GM11168 (cell line): ENCODE measurements at regions not wholly inside any gene's neighbourhood (a gene's known extent, or its start where the extent isn't known, plus 50 kb on each side); places are given as distances from the start of the nearest gene placed in this dataset.

Experiments used
- in situ Hi-C: fragments of 300-500 bp; cut with MboI; formaldehyde crosslinking; loops from one replicate; pipeline ENCODE4 v1.12.0; 2022; ENCODE audit warnings: low sequenced_read_pairs; ENCODE audit not compliant: unreplicated experiment

DNA sequence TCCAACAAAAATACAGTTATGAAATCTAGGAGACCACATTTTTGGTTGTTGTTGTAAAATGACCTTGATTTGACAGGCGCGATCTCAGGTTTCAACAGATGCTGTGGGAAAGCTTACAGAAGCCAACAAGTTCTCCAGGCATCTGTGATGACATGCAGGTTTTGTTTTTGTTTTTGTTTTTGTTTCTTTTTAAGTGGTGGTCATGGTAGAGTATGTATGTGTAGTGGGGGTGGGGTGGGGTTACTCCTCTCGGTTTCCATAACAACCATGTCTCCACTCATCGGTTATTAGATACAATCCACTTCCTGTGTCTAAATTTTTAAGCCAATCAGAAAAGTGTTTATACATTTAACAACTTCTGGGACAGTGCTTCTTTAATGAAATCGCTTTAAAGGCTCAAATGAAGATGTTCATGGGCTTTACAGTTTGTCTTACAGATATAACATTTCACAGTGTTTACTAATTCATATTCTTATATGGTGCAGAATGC, 199.9 kb upstream of the FOXN3 start:
- in situ Hi-C loops: loop anchor here (10.0 kb wide), 1 partner anchor 298 kb away; no protein-coding TSS in a partner anchor

- in situ Hi-C loops: loop anchor here (10.0 kb wide), 1 partner anchor 298 kb away; no protein-coding TSS in a partner anchor
These were observed 199.4 kb upstream of the FOXN3 start for GRCh38 chr14:89616425-89616824.

DNA sequence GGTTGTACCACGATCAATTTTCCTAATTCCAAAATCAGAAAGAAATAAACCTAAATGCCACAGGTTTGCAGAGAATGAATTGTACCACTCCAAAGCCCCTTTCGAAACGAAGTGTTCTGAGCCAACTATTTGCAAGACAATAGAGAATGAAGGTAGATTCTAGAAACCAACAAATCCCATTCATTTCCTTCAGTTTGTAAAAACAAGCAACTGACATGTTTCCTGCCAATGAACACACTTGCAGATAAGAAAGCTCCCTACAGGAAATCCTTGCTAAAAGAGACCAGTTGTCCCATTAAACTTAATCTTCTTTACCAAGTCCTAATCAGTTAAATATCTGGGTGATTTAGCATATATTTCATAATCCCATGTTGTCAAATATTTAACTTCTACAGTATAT, 198.4 kb upstream of the FOXN3 start:
- in situ Hi-C loops: loop anchor here (10.0 kb wide), 1 partner anchor 299 kb away; no protein-coding TSS in a partner anchor

- in situ Hi-C loops: loop anchor here (10.0 kb wide), 1 partner anchor 301 kb away; no protein-coding TSS in a partner anchor
These were observed 197.1 kb upstream of the FOXN3 start for GRCh38 chr14:89614009-89614691.

- in situ Hi-C loops: loop anchor here (10.0 kb wide), 1 partner anchor 301 kb away; no protein-coding TSS in a partner anchor
These were observed 196.4 kb upstream of the FOXN3 start for GRCh38 chr14:89613260-89614008.

DNA sequence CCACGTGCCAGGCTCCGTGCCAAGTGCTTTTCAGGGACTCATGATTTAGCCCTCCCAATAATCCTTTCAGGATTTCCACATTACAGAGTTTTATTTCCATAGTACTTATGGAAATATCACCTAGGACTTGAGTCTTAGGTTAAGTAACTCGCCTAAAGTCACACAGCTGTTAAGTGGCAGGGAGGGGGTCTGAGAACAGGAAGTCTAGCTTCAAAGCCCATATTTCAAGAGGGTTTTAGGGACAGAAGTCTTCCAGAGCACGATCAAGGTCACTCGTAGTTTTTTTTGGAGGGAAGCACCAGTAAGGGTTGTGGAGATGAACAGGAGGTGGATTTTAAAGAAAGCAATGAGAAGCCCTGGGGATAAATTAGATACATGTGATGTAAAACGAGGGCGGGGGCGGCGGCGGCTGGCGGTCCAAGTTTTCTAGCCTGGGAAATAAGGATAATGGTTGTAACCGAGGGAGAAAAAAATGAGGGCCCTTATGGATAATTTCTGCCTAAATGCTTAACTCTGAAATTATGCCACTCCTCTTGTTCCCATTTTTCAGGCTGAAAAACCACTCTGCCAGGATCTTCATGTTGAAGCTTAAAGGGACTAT, 192.6 kb upstream of the FOXN3 start:
- in situ Hi-C loops: loop anchor here (10.0 kb wide), 1 partner anchor 305 kb away; no protein-coding TSS in a partner anchor

- in situ Hi-C loops: no loop called here
These were observed 190.4 kb upstream of the FOXN3 start for GRCh38 chr14:89607453-89607852.

GRCh38 chr14:89603938-89604480, 187.0 kb upstream of the FOXN3 start:
- in situ Hi-C loops: no loop called here

GRCh38 chr14:89600950-89601826, 184.2 kb upstream of the FOXN3 start:
- in situ Hi-C loops: no loop called here

GRCh38 chr14:89600029-89600428, 183.0 kb upstream of the FOXN3 start:
- in situ Hi-C loops: no loop called here

GRCh38 chr14:89598548-89599186, 181.6 kb upstream of the FOXN3 start:
- in situ Hi-C loops: no loop called here

DNA sequence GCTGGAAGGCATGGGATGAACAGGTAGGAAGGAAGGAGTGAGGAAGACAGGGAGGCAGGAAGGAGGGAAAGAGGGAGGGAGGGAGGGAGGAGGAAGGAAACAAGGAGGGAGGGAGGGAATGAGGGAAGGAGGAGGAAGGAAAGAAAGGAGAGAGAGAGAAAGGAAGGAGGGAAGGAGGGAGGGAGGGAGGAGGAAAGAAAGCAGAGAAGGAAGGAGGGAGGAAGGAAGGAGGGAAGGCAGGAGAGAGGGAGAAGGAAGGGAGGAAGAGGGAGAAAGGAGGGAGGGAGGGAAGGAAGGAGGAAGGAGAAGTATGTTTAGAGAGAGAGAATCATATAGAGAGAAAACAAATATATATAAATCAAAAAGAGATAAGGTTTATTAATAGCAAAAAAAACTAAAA, 175.9 kb upstream of the FOXN3 start:
- in situ Hi-C loops: no loop called here

- in situ Hi-C loops: no loop called here
These were observed 172.5 kb upstream of the FOXN3 start for GRCh38 chr14:89589400-89590118.

DNA sequence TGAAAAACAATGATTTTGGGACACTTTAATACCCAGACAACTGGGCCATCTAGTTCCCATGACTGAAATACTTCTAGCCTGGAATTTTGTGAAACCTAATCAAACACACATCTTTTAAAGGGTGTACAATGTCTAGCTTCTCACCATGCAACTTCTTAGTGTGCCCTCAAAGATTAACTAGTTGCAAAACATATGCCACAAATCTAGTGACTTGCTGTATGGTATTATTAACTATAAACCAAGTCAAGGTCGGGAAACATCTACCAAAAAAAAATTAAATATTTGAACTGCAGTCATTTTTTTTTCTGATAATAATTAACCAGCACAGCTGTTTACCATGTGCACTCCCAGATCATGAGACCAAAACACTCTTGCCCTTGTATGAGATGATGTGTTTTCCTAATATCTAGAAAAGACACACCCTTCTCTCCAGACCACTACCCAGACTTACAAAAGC, 171.8 kb upstream of the FOXN3 start:
- in situ Hi-C loops: no loop called here

DNA sequence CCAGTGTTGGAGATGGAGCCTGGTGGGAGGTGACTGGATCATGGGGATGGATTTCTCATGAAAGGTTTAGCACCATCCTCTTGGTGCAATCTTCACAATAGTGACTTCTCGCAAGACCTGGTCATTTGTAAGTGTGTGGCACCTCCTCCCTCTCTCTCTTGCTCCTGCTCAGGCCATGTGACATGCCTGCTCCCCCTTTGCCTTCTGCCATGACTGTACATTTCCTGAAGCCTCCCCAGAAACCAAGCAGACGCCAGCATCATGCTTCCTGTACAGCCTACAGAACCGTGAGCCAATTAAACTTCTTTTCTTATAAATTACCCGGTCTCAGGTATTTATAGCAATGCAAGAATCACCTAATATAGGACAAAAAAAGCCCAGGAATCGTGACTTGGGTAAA, 171.0 kb upstream of the FOXN3 start:
- in situ Hi-C loops: no loop called here

- in situ Hi-C loops: no loop called here
These were observed 170.0 kb upstream of the FOXN3 start for GRCh38 chr14:89587136-89587420.

- in situ Hi-C loops: no loop called here
These were observed 169.5 kb upstream of the FOXN3 start for GRCh38 chr14:89586258-89587135.

DNA sequence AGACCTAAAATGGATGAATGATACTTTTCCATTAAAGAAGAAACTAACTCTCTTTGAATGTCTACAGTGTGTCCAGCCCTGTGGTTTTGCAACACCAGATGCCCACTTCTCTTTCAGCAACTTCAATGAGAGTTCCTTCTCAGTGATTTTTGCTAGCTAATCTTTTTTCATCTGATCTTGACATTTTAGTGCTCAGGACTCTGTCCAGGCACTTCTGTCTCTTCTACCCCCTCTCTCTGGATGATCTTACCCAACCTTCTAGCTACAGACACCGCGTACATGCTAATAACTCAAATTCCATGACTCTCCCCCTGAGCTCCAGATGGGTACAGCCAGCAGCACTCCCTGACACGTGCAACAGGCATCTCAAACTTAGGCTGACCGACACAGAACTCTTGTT, 161.1 kb upstream of the FOXN3 start:
- in situ Hi-C loops: no loop called here
